ENCODE measurements at regions not wholly inside any gene's neighbourhood (a gene's known extent, or its start where the extent isn't known, plus 50 kb on each side); places are given as distances from the start of the nearest gene placed in this dataset.

DNA sequence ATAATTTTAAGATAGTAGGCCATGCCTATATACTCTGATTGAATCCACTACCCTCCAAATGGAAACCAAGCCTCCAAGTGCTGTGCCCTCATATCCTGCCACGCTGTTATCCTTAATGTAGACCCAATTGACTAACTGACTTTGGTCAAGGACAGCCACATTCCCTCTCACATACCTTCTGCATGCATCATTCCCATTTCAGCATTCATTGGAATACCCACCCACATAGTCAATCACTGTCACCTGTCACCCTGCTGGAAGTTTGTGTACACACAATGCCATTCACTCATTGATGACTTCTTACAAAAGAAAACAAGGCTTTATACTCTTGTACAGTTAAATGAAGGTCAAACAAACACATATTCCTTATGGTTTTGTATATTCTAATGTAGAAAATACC, 221.1 kb upstream of the PBX1 start:
- DNase-seq: no peak
- Histone ChIP-seq H3K36me3 (replicated peaks) (no peaks in the 10 kb centered on the region), H3K4me3 (ENCODE audit: low read depth, low read length) (no peak overlapping the region), H3K27me3 (replicated peaks) (no peaks in the 10 kb centered on the region), H3K27ac (no peak overlapping the region)
- TF ChIP-seq, protein P1, sequence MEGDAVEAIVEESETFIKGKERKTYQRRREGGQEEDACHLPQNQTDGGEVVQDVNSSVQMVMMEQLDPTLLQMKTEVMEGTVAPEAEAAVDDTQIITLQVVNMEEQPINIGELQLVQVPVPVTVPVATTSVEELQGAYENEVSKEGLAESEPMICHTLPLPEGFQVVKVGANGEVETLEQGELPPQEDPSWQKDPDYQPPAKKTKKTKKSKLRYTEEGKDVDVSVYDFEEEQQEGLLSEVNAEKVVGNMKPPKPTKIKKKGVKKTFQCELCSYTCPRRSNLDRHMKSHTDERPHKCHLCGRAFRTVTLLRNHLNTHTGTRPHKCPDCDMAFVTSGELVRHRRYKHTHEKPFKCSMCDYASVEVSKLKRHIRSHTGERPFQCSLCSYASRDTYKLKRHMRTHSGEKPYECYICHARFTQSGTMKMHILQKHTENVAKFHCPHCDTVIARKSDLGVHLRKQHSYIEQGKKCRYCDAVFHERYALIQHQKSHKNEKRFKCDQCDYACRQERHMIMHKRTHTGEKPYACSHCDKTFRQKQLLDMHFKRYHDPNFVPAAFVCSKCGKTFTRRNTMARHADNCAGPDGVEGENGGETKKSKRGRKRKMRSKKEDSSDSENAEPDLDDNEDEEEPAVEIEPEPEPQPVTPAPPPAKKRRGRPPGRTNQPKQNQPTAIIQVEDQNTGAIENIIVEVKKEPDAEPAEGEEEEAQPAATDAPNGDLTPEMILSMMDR (IDR thresholded peaks at IDR 0.05; ENCODE audit: low read depth, low read length, missing control alignments): no peak
- in situ Hi-C loops (cut with HindIII; ENCODE audit: low pct_ligation_motif_present, low sequenced_read_pairs): no loop called here

DNA sequence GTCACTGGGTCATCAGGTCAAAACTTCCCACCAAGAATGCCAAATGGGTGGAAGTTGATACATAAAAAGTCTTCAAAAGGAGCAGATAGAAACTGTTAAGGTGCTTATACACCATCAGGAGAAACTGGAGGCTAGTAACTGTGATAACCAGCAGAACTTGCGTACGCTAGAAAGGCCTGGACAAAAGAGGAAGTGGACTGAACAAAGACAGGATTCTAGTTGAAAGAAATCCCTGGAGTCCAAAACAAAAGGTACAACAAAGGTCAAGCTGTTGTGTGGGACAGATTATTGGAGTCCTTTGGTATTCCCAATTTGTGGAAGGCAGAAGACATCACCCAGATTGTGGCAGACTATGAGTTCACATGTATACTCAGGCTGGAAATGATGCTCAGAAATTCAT, 215.8 kb upstream of the PBX1 start:
- H3K27me3 ChIP-seq (replicated peaks): no peaks in the 10 kb centered on the region
- in situ Hi-C loops (cut with HindIII; ENCODE audit: low pct_ligation_motif_present, low sequenced_read_pairs): no loop called here
- no peaks in the 10 kb centered on the region for H3K36me3 ChIP-seq (replicated peaks)
- TF ChIP-seq, protein P1 (IDR thresholded peaks at IDR 0.05; ENCODE audit: low read depth, low read length, missing control alignments): no peak
- H3K4me3 ChIP-seq (ENCODE audit: low read depth, low read length): no peak overlapping the region
- DNase-seq: no peak
- H3K27ac ChIP-seq: no peak overlapping the region

DNA sequence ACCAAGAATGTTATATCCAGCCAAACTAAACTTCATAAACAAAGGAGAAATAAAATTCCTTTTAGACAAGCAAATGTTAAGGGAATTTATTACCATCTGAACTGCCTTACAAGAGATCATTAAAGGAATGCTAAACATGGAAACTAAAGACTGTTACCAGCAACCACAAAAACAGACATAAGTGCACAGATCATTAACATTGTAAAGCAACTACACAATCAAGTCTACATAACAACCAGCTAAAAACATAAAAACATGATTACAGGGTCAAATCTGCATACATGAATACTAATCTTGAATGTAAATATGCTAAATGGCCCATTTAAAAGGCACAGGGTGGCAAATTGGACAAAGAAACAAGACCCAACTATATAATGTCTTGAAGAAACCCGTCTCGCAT, 211.0 kb upstream of the PBX1 start:
- no peak overlapping the region for H3K27ac ChIP-seq
- TF ChIP-seq, protein P1 (IDR thresholded peaks at IDR 0.05; ENCODE audit: low read depth, low read length, missing control alignments): no peak
- no peak for DNase-seq
- no peaks in the 10 kb centered on the region for H3K36me3 ChIP-seq (replicated peaks)
- H3K27me3 ChIP-seq (replicated peaks): no peaks in the 10 kb centered on the region
- in situ Hi-C loops (cut with HindIII; ENCODE audit: low pct_ligation_motif_present, low sequenced_read_pairs): no loop called here
- H3K4me3 ChIP-seq (ENCODE audit: low read depth, low read length): no peak overlapping the region

DNA sequence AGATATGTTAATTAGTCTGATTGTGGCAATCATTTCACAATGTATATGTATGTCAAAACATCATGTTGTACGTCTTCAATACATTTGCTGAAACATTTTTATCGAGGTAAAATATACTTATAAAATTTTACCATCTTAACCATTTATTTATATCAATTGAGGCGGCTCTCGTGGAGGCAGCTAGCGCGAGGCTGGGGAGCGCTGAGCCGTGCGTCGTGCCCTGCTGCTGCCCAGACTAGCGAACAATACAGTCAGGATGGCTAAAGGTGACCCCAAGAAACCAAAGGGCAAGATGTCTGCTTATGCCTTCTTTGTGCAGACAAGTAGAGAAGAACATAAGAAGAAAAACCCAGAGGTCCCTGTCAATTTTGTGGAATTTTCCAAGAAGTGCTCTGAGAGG, 202.5 kb upstream of the PBX1 start:
- Histone ChIP-seq H3K4me3 (ENCODE audit: low read depth, low read length) (no peak overlapping the region), H3K27ac (no peak overlapping the region), H3K27me3 (replicated peaks) (no peaks in the 10 kb centered on the region), H3K36me3 (replicated peaks) (no peaks in the 10 kb centered on the region)
- no peak for DNase-seq
- TF ChIP-seq, protein P1 (IDR thresholded peaks at IDR 0.05; ENCODE audit: low read depth, low read length, missing control alignments): no peak
- in situ Hi-C loops (cut with HindIII; ENCODE audit: low pct_ligation_motif_present, low sequenced_read_pairs): no loop called here

DNA sequence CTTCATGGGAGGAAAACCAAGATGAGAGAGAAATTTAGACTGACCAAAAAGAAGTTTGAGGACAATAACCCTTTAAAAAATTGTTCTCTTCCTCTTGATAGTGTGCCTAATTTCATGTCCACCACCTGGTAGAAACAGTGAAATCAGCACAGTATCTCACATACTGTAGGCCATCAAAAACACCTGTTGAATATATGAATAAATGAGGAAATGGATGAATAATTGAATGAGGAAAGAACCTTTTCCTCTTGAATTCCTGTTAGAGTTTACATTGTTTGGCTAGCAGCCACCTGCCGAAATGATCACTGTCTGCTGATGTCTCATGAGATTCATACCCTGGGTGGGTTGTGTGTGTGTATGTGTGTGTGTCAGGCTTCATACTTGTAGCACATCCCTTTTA, 198.7 kb upstream of the PBX1 start:
- H3K27ac ChIP-seq: no peak overlapping the region
- in situ Hi-C loops (cut with HindIII; ENCODE audit: low pct_ligation_motif_present, low sequenced_read_pairs): no loop called here
- no peaks in the 10 kb centered on the region for H3K27me3 ChIP-seq (replicated peaks)
- no peak for DNase-seq
- no peak overlapping the region for H3K4me3 ChIP-seq (ENCODE audit: low read depth, low read length)
- TF ChIP-seq, protein P1 (IDR thresholded peaks at IDR 0.05; ENCODE audit: low read depth, low read length, missing control alignments): no peak
- H3K36me3 ChIP-seq (replicated peaks): no peaks in the 10 kb centered on the region

DNA sequence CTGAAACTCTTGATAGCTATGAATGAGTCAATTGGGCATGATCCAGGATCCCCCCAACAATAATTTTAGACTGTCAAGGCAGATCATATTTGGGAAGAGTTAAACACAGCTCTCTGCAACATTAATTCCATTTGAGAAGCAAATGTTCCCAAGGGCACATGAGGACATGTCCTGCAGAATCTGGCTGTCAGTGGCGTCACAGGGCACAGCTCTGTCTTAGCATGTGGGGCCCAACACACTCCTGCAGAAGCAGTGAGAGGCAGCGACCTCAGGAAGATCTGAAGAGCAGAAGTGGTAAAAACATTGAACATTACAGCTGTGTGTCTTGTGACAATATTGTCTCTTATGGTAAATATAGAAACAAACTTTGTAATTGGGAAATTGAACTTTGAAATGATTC, 197.1 kb upstream of the PBX1 start:
- Histone ChIP-seq H3K4me3 (ENCODE audit: low read depth, low read length) (no peak overlapping the region), H3K36me3 (replicated peaks) (no peaks in the 10 kb centered on the region), H3K27ac (no peak overlapping the region), H3K27me3 (replicated peaks) (no peaks in the 10 kb centered on the region)
- TF ChIP-seq, protein P1 (IDR thresholded peaks at IDR 0.05; ENCODE audit: low read depth, low read length, missing control alignments): no peak
- no peak for DNase-seq
- in situ Hi-C loops (cut with HindIII; ENCODE audit: low pct_ligation_motif_present, low sequenced_read_pairs): no loop called here
